ENCODE measurements at regions not wholly inside any gene's neighbourhood (a gene's known extent, or its start where the extent isn't known, plus 50 kb on each side); places are given as distances from the start of the nearest gene placed in this dataset.

GRCh38 chr6:133671376-133671775, 217.5 kb upstream of the TCF21 start:
- FAIRE-seq (no peak), DNase-seq (no peak), ATAC-seq (no peak)
- no peak for TF ChIP-seq CTCF (IDR thresholded peaks at IDR 0.05)
- Histone ChIP-seq H3K27ac (no peak overlapping the region), H3K4me1 (no peaks in the 10 kb centered on the region), H3K36me3 (no peaks in the 10 kb centered on the region), H3K27me3 (no peaks in the 10 kb centered on the region), H3K4me3 (no peak overlapping the region), H3K9me3 (no peaks in the 10 kb centered on the region)
- WGBS, 2 donors = 33 to 50% methylated on average over 1 of the region's 1 CpG
- intact Hi-C loops (cut with DNase I) = no loop called here

GRCh38 chr6:133673056-133673455, 215.9 kb upstream of the TCF21 start:
- H3K4me1 ChIP-seq = no peaks in the 10 kb centered on the region
- H3K27me3 ChIP-seq = no peaks in the 10 kb centered on the region
- no peak for FAIRE-seq
- H3K27ac ChIP-seq = no peak overlapping the region
- intact Hi-C loops (cut with DNase I) = no loop called here
- WGBS, 2 donors = 61 to 67% methylated on average over 3 of the region's 3 CpGs
- no peak overlapping the region for H3K4me3 ChIP-seq
- no peaks in the 10 kb centered on the region for H3K36me3 ChIP-seq
- ATAC-seq = no peak
- DNase-seq = no peak
- TF ChIP-seq CTCF (IDR thresholded peaks at IDR 0.05) = no peak
- no peaks in the 10 kb centered on the region for H3K9me3 ChIP-seq

GRCh38 chr6:133674661-133675060, 214.3 kb upstream of the TCF21 start:
- DNase-seq = no peak
- Histone ChIP-seq H3K27me3 (no peaks in the 10 kb centered on the region), H3K36me3 (no peaks in the 10 kb centered on the region), H3K27ac (no peak overlapping the region), H3K4me3 (no peak overlapping the region), H3K9me3 (no peaks in the 10 kb centered on the region), H3K4me1 (no peaks in the 10 kb centered on the region)
- 37 to 45% methylated on average over 1 of the region's 1 CpG for WGBS, 2 donors
- intact Hi-C loops (cut with DNase I) = no loop called here
- no peak for TF ChIP-seq CTCF (IDR thresholded peaks at IDR 0.05)
- no peak for ATAC-seq
- FAIRE-seq = no peak

- intact Hi-C loops (cut with DNase I) = no loop called here
- WGBS, 2 donors = 62 to 79% methylated on average over 2 of the region's 2 CpGs
- Histone ChIP-seq H3K27ac (no peak overlapping the region), H3K27me3 (no peaks in the 10 kb centered on the region), H3K4me3 (no peak overlapping the region), H3K9me3 (no peaks in the 10 kb centered on the region), H3K4me1 (no peaks in the 10 kb centered on the region), H3K36me3 (no peaks in the 10 kb centered on the region)
- no peak for TF ChIP-seq CTCF (IDR thresholded peaks at IDR 0.05)
- ATAC-seq (no peak), DNase-seq (no peak), FAIRE-seq (no peak)
These were observed 207.9 kb upstream of the TCF21 start for GRCh38 chr6:133680994-133681393.

GRCh38 chr6:133681891-133682290, 207.0 kb upstream of the TCF21 start:
- Histone ChIP-seq H3K9me3 (no peaks in the 10 kb centered on the region), H3K4me3 (no peak overlapping the region), H3K4me1 (no peaks in the 10 kb centered on the region), H3K36me3 (no peaks in the 10 kb centered on the region), H3K27ac (no peak overlapping the region), H3K27me3 (no peaks in the 10 kb centered on the region)
- 17 to 20% methylated on average over 2 of the region's 2 CpGs for WGBS, 2 donors
- intact Hi-C loops (cut with DNase I) = no loop called here
- TF ChIP-seq CTCF (IDR thresholded peaks at IDR 0.05) = no peak
- ATAC-seq = no peak
- DNase-seq = no peak
- no peak for FAIRE-seq
